IMR-90 (cell line): ENCODE measurements at regions not wholly inside any gene's neighbourhood (a gene's known extent, or its start where the extent isn't known, plus 50 kb on each side); places are given as distances from the start of the nearest gene placed in this dataset.

ENCODE experiments used
- ATAC-seq: fragments of 200-7000 bp; cut with Tn5 transposase; 2 replicates; pipeline ENCODE4 v1.9.1; 2020; ENCODE audit warnings: low read depth, mild to moderate bottlenecking, moderate library complexity
- BruUV-seq: library from RNA; stranded (reverse); fragments of 400-500 nt; replicated peaks from 2 replicates; lab custom pipeline; 2021; lab: Mats Ljungman, UMichigan
- CTCF ChIA-PET: fragments of 300-600 bp; formaldehyde crosslinking; extraction: SDS; loops from one replicate; lab custom pipeline; 2021; ENCODE audit warnings: antibody characterized with exemption; lab: Yijun Ruan, JAX
- POLR2A ChIA-PET: fragments of 300-600 bp; sonication (Branson Sonifier 250); formaldehyde crosslinking; loops from one replicate; lab custom pipeline; 2022; ENCODE audit warnings: antibody characterized with exemption; ENCODE audit not compliant: unreplicated experiment; lab: Charles Lee
- DNase-seq: peaks from one replicate; pipeline ENCODE4 v3.0.0; 2013
- H2AFZ ChIP-seq: replicated peaks from 2 replicates; pipeline ENCODE3; 2013; ENCODE audit warnings: low read length, mild to moderate bottlenecking; ENCODE audit not compliant: poor library complexity
- H2AK5ac ChIP-seq: 2 replicates; pipeline ENCODE4 v1.6.1; 2013; ENCODE audit warnings: low read depth, low read length, inconsistent platforms
- H2AK9ac ChIP-seq: replicated peaks from 2 replicates; pipeline ENCODE3; 2013; ENCODE audit warnings: mild to moderate bottlenecking, low read depth, low read length, moderate library complexity; ENCODE audit not compliant: poor library complexity
- H2BK120ac ChIP-seq: 2 replicates; pipeline ENCODE4 v1.6.1; 2013; ENCODE audit warnings: low read depth, low read length, inconsistent platforms
- H2BK15ac ChIP-seq: 3 replicates; pipeline ENCODE4 v1.6.1; 2013; ENCODE audit warnings: low read depth, low read length, inconsistent platforms
- H2BK20ac ChIP-seq: 2 replicates; pipeline ENCODE4 v1.6.1; 2013; ENCODE audit warnings: low read depth, mild to moderate bottlenecking, inconsistent platforms, low read length, moderate library complexity
- H2BK5ac ChIP-seq: 2 replicates; pipeline ENCODE4 v1.6.1; 2013; ENCODE audit warnings: mild to moderate bottlenecking, low read depth, low read length, inconsistent platforms; ENCODE audit not compliant: poor library complexity, severe bottlenecking
- H3K14ac ChIP-seq: replicated peaks from 2 replicates; pipeline ENCODE4 v1.6.1; 2013; ENCODE audit warnings: low read depth, low read length, inconsistent platforms
- H3K18ac ChIP-seq: 2 replicates; pipeline ENCODE4 v1.6.1; 2013; ENCODE audit warnings: low read depth, low read length, control low read depth
- H3K23ac ChIP-seq: 2 replicates; pipeline ENCODE4 v1.6.1; 2013; ENCODE audit warnings: low read depth, low read length, inconsistent platforms
- H3K27ac ChIP-seq: 2 replicates; pipeline ENCODE4 v1.5.1; 2013; ENCODE audit warnings: mild to moderate bottlenecking, control low read depth, low read length; ENCODE audit not compliant: insufficient read depth
- H3K27me3 ChIP-seq: 2 replicates; pipeline ENCODE4 v1.6.1; 2013; ENCODE audit warnings: low read length; ENCODE audit not compliant: control insufficient read depth, insufficient read depth
- H3K36me3 ChIP-seq: 2 replicates; pipeline ENCODE4 v1.6.1; 2013; ENCODE audit warnings: low read length, mixed read lengths; ENCODE audit not compliant: control insufficient read depth, insufficient read depth
- H3K4ac ChIP-seq: 2 replicates; pipeline ENCODE4 v1.6.1; 2013; ENCODE audit warnings: low read depth, low read length, inconsistent platforms
- H3K4me1 ChIP-seq: 2 replicates; pipeline ENCODE4 v1.6.1; 2013; ENCODE audit warnings: low read length, mixed read lengths; ENCODE audit not compliant: control insufficient read depth, insufficient read depth
- H3K4me2 ChIP-seq: 2 replicates; pipeline ENCODE4 v1.6.1; 2013; ENCODE audit warnings: low read depth, mild to moderate bottlenecking, control low read depth, low read length, moderate library complexity
- H3K4me3 ChIP-seq: 2 replicates; pipeline ENCODE4 v1.5.1; 2013; ENCODE audit warnings: low read depth, mild to moderate bottlenecking, control low read depth, low read length, moderate library complexity; ENCODE audit not compliant: insufficient read depth
- H3K56ac ChIP-seq: 2 replicates; pipeline ENCODE4 v1.6.1; 2013; ENCODE audit warnings: low read length, inconsistent platforms; ENCODE audit not compliant: insufficient read depth; ENCODE audit errors: extremely low read depth
- H3K79me1 ChIP-seq, 2 experiments: 2 replicates each; pipeline ENCODE4 v1.6.1; 2013; ENCODE audit warnings: low read length in 2 of 2, inconsistent platforms in 1 of 2, low read depth in 1 of 2
- H3K9ac ChIP-seq: 2 replicates; pipeline ENCODE4 v1.6.1; 2013; ENCODE audit warnings: low read depth, low read length, control low read depth
- H3K9me1 ChIP-seq: 2 replicates; pipeline ENCODE4 v1.6.1; 2013; ENCODE audit warnings: low read length, inconsistent platforms; ENCODE audit not compliant: insufficient read depth
- H3K9me3 ChIP-seq: 2 replicates; pipeline ENCODE4 v1.6.1; 2013; ENCODE audit warnings: low read length; ENCODE audit not compliant: control insufficient read depth, insufficient read depth
- H4K20me1 ChIP-seq: 2 replicates; pipeline ENCODE4 v1.6.1; 2013; ENCODE audit warnings: low read length, inconsistent platforms; ENCODE audit not compliant: insufficient read depth
- H4K5ac ChIP-seq: 2 replicates; pipeline ENCODE4 v1.6.1; 2013; ENCODE audit warnings: mild to moderate bottlenecking, low read depth, low read length, control low read depth
- H4K8ac ChIP-seq, 2 experiments: 2 replicates each; pipeline ENCODE4 v1.6.1; 2013; ENCODE audit warnings: low read depth in 2 of 2, low read length in 2 of 2, control low read depth in 1 of 2, inconsistent platforms in 1 of 2
- H4K91ac ChIP-seq: 2 replicates; pipeline ENCODE4 v1.6.1; 2013; ENCODE audit warnings: low read depth, low read length, inconsistent platforms; ENCODE audit not compliant: insufficient read depth
- FOS ChIP-seq: fragments of 150-350 bp; IDR thresholded peaks from 2 replicates; pipeline ENCODE4 v1.6.1; 2016; ENCODE audit warnings: low read depth, low read length
- USF2 ChIP-seq: fragments of 150-350 bp; IDR thresholded peaks from 2 replicates; pipeline ENCODE4 v1.6.1; 2017; ENCODE audit warnings: mild to moderate bottlenecking, antibody characterized with exemption, low read length, low read depth
- WGBS, 2 experiments: methylation state at CpG; one replicate each; pipeline versions ENCODE4 v1.1.5 to v1.1.7; 2013; ENCODE audit warnings: missing lambda C conversion rate in 2 of 2; ENCODE audit not compliant: insufficient read length in 1 of 2; ENCODE audit errors: extremely low coverage in 2 of 2; 5-methylcytosine and 5-hydroxymethylcytosine counted together
- dilution Hi-C: fragments of 300-500 bp; cut with HindIII; formaldehyde crosslinking; loops from one replicate; pipeline ENCODE4 v1.14.3; 2018; ENCODE audit warnings: low sequenced_read_pairs; ENCODE audit not compliant: unreplicated experiment
- in situ Hi-C: fragments of 300-500 bp; cut with MboI; formaldehyde crosslinking; loops from 3 replicates; pipeline ENCODE4 v1.14.3; 2019; ENCODE audit warnings: low sequenced_read_pairs, inconsistent platforms, mixed read lengths
- intact Hi-C: fragments of 100-400 bp; cut with micrococcal nuclease; formaldehyde crosslinking; loops from 2 replicates; pipeline ENCODE4 v1.10.0; 2022

GRCh38 chr5:2569176-2569575 lies 182.3 kb downstream of the IRX2 start:
- TF ChIP-seq FOS = no peak
- TF ChIP-seq USF2 = no peak
- no peak overlapping the region for H3K4me3 ChIP-seq
- peaks cover 23% of the 10 kb centered on the region for H3K9me3 ChIP-seq
- H4K5ac ChIP-seq = no peak overlapping the region
- no peaks in the 10 kb centered on the region for H3K27me3 ChIP-seq
- no peak overlapping the region for H4K91ac ChIP-seq
- no peaks in the 10 kb centered on the region for H3K9me1 ChIP-seq
- POLR2A ChIA-PET = no interaction called here
- no peak overlapping the region for H3K4ac ChIP-seq
- H2BK15ac ChIP-seq = no peak overlapping the region
- H4K20me1 ChIP-seq = no peaks in the 10 kb centered on the region
- no peak overlapping the region for H3K9ac ChIP-seq
- intact Hi-C loops = no loop called here
- H2BK120ac ChIP-seq = no peak overlapping the region
- no peak overlapping the region for H3K14ac ChIP-seq
- H4K8ac ChIP-seq = no peak overlapping the region
- no peaks in the 10 kb centered on the region for H3K36me3 ChIP-seq
- no peak for DNase-seq
- H2AFZ ChIP-seq = no peak overlapping the region
- no peak for ATAC-seq
- no peak overlapping the region for H3K18ac ChIP-seq
- no peak overlapping the region for H3K23ac ChIP-seq
- no peak overlapping the region for H3K4me2 ChIP-seq
- H3K56ac ChIP-seq = no peak overlapping the region
- in situ Hi-C loops = no loop called here
- dilution Hi-C loops = no loop called here
- H2AK5ac ChIP-seq = no peak overlapping the region
- H2AK9ac ChIP-seq = no peak overlapping the region
- no peak overlapping the region for H3K27ac ChIP-seq
- no peak overlapping the region for H2BK5ac ChIP-seq
- 40% methylated on average over 3 of the region's 10 CpGs; no CpG with 5 or more reads in 1 of the 2 experiments for WGBS, 2 experiments
- BruUV-seq = no TSS peak
- no peaks in the 10 kb centered on the region for H3K4me1 ChIP-seq
- CTCF ChIA-PET = no interaction called here
- no peak overlapping the region for H2BK20ac ChIP-seq
- no peaks in the 10 kb centered on the region for H3K79me1 ChIP-seq
